ENCODE measurements at regions not wholly inside any gene's neighbourhood (a gene's known extent, or its start where the extent isn't known, plus 50 kb on each side); places are given as distances from the start of the nearest gene placed in this dataset.

GRCh38 chr2:41827354-41827971 is 220.4 kb upstream of the PKDCC start:
- 66% methylated on average over 6 of the region's 6 CpGs for WGBS
- no peaks in the 10 kb centered on the region for H3K27me3 ChIP-seq (ENCODE audit: insufficient read depth, low read length)
- no peaks in the 10 kb centered on the region for H3K9me3 ChIP-seq (ENCODE audit: insufficient read depth, low read depth, low read length)

GRCh38 chr2:41828052-41828643 is 219.7 kb upstream of the PKDCC start:
- no peaks in the 10 kb centered on the region for H3K27me3 ChIP-seq (ENCODE audit: insufficient read depth, low read length)
- WGBS: no CpG with 5 or more reads among the region's 1 CpG
- H3K9me3 ChIP-seq (ENCODE audit: insufficient read depth, low read depth, low read length): no peaks in the 10 kb centered on the region
- no peak overlapping the region for H3K4me3 ChIP-seq (ENCODE audit: low read length)
- no peak overlapping the region for H3K27ac ChIP-seq (ENCODE audit: low read depth, low read length)
- no peaks in the 10 kb centered on the region for H3K36me3 ChIP-seq (ENCODE audit: insufficient read depth, low read length)
- H3K4me1 ChIP-seq (ENCODE audit: insufficient read depth, low read length): no peaks in the 10 kb centered on the region
- no peak overlapping the region for H3K9ac ChIP-seq (ENCODE audit: low read depth, low read length)

More at GRCh38 chr2:41827354-41827971, 220.4 kb upstream of the PKDCC start:
- Histone ChIP-seq H3K9ac (ENCODE audit: low read depth, low read length) (no peak overlapping the region), H3K27ac (ENCODE audit: low read depth, low read length) (no peak overlapping the region), H3K36me3 (ENCODE audit: insufficient read depth, low read length) (no peaks in the 10 kb centered on the region), H3K4me3 (ENCODE audit: low read length) (no peak overlapping the region), H3K4me1 (ENCODE audit: insufficient read depth, low read length) (no peaks in the 10 kb centered on the region)

DNA sequence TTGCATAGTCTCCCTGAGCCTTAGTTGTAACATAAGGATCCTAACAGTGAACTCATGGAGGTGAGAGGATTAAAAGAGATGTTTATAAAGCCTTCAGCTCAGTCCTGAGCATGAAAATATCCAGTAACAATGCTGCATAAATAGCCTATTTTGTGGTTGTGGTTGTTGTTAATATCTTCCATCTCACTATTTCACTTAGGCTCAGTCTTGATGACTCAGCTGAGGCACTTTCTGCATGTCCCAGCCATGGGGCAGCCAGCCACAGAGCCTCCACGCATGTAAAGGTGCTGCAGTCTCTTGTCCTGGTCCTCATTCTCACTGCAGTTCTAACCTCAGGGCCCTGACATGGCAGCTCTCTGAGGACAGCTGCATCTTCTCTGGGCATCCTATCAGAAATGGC is 218.8 kb upstream of the PKDCC start:
- Histone ChIP-seq H3K27ac (ENCODE audit: low read depth, low read length) (no peak overlapping the region), H3K4me1 (ENCODE audit: insufficient read depth, low read length) (no peaks in the 10 kb centered on the region), H3K36me3 (ENCODE audit: insufficient read depth, low read length) (no peaks in the 10 kb centered on the region), H3K9ac (ENCODE audit: low read depth, low read length) (no peak overlapping the region), H3K9me3 (ENCODE audit: insufficient read depth, low read depth, low read length) (no peaks in the 10 kb centered on the region), H3K4me3 (ENCODE audit: low read length) (no peak overlapping the region), H3K27me3 (ENCODE audit: insufficient read depth, low read length) (peaks cover 5% of the 10 kb centered on the region; the same call in 1 of the 2 replicates)
- WGBS: 74% methylated on average over 1 of the region's 1 CpG

DNA sequence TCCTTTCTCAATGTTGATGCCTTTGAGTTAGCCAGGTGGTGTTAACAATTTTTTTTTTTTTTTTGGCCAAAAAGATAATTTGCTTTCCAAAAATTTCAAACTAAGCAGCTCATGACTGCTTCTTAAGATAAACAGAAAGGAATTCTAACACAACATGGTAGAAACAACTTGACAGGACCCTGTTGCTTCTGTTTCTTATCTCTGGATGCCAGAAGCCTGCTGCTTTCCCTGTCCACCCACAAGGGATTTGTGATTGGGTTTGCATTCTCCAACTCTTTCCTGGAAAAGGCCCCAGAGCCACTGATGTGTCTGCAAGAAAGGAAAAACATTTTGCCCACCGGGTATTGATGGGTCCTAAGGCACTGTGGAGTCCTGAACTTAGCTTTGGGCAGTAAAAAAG is 217.2 kb upstream of the PKDCC start:
- no peak overlapping the region for H3K9ac ChIP-seq (ENCODE audit: low read depth, low read length)
- 72% methylated on average over 1 of the region's 1 CpG for WGBS
- H3K27me3 ChIP-seq (ENCODE audit: insufficient read depth, low read length): peaks cover 15% of the 10 kb centered on the region; the same call in 1 of the 2 replicates

GRCh38 chr2:41832218-41832617 is 215.6 kb upstream of the PKDCC start:
- H3K4me1 ChIP-seq (ENCODE audit: insufficient read depth, low read length): no peaks in the 10 kb centered on the region
- H3K27me3 ChIP-seq (ENCODE audit: insufficient read depth, low read length): peaks cover 15% of the 10 kb centered on the region; the same call in 1 of the 2 replicates
- no peak overlapping the region for H3K27ac ChIP-seq (ENCODE audit: low read depth, low read length)
- no peak overlapping the region for H3K4me3 ChIP-seq (ENCODE audit: low read length)
- no peaks in the 10 kb centered on the region for H3K9me3 ChIP-seq (ENCODE audit: insufficient read depth, low read depth, low read length)
- H3K36me3 ChIP-seq (ENCODE audit: insufficient read depth, low read length): no peaks in the 10 kb centered on the region
- no peak overlapping the region for H3K9ac ChIP-seq (ENCODE audit: low read depth, low read length)
- 79% methylated on average over 5 of the region's 5 CpGs for WGBS

More for the DNA sequence above, 217.2 kb upstream of the PKDCC start:
- Histone ChIP-seq H3K9me3 (ENCODE audit: insufficient read depth, low read depth, low read length) (no peaks in the 10 kb centered on the region), H3K4me1 (ENCODE audit: insufficient read depth, low read length) (no peaks in the 10 kb centered on the region), H3K27ac (ENCODE audit: low read depth, low read length) (no peak overlapping the region), H3K4me3 (ENCODE audit: low read length) (no peak overlapping the region), H3K36me3 (ENCODE audit: insufficient read depth, low read length) (no peaks in the 10 kb centered on the region)

DNA sequence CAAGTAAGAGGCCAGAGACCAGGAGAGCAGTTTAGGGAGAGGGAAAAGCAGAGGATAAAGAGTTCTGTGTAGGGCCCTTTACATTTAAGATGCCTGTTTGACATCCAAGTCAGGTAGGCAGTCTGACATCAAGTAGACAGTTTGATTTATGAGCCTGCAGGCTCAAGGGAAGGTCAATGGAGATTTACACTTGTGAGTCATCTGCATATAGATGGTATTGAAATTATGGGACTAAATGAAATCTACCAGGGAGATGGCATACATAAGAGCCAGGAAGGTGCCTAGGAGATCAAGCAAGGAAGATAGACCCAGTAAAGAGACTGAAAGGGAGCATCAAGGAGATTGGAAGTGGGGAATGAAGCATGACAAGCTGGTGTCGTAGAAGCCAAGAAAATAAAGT is 212.4 kb upstream of the PKDCC start:
- Histone ChIP-seq H3K27ac (ENCODE audit: low read depth, low read length) (no peak overlapping the region), H3K9me3 (ENCODE audit: insufficient read depth, low read depth, low read length) (no peaks in the 10 kb centered on the region), H3K4me1 (ENCODE audit: insufficient read depth, low read length) (no peaks in the 10 kb centered on the region), H3K9ac (ENCODE audit: low read depth, low read length) (no peak overlapping the region), H3K27me3 (ENCODE audit: insufficient read depth, low read length) (peaks cover 22% of the 10 kb centered on the region; the same call in 1 of the 2 replicates), H3K4me3 (ENCODE audit: low read length) (no peak overlapping the region), H3K36me3 (ENCODE audit: insufficient read depth, low read length) (no peaks in the 10 kb centered on the region)
- WGBS: 88% methylated on average over 1 of the region's 1 CpG

DNA sequence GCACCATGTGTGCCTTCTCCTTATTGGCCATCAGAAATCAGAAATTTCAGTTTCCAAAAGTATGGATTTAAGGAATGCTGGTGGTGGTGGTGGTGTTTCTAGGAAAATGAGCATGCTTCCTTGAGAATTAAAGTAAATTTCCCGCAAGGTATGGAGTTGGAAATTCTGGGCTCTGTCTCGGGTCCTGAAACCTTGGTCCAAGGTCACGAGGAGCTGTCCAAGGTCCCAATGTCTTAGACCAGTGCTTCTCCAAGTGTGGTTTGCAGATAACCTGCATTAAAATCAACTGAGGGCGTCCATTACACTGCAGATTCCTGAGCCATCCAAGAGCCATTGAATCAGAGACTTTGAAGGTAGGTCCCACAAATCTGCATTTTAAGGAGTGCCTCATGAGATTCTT is 210.9 kb upstream of the PKDCC start:
- Histone ChIP-seq H3K9ac (ENCODE audit: low read depth, low read length) (no peak overlapping the region), H3K27ac (ENCODE audit: low read depth, low read length) (no peak overlapping the region), H3K36me3 (ENCODE audit: insufficient read depth, low read length) (no peaks in the 10 kb centered on the region), H3K27me3 (ENCODE audit: insufficient read depth, low read length) (peaks cover 29% of the 10 kb centered on the region; the same call in 1 of the 2 replicates), H3K9me3 (ENCODE audit: insufficient read depth, low read depth, low read length) (no peaks in the 10 kb centered on the region), H3K4me1 (ENCODE audit: insufficient read depth, low read length) (peaks cover 4% of the 10 kb centered on the region; the same call in 1 of the 2 replicates), H3K4me3 (ENCODE audit: low read length) (no peak overlapping the region)
- WGBS: 17% methylated on average over 4 of the region's 4 CpGs

- H3K36me3 ChIP-seq (ENCODE audit: insufficient read depth, low read length): no peaks in the 10 kb centered on the region
- peaks cover 35% of the 10 kb centered on the region; the same call in 1 of the 2 replicates for H3K27me3 ChIP-seq (ENCODE audit: insufficient read depth, low read length)
- no peaks in the 10 kb centered on the region for H3K9me3 ChIP-seq (ENCODE audit: insufficient read depth, low read depth, low read length)
- H3K4me3 ChIP-seq (ENCODE audit: low read length): no peak overlapping the region
- H3K4me1 ChIP-seq (ENCODE audit: insufficient read depth, low read length): peaks cover 4% of the 10 kb centered on the region; the same call in 1 of the 2 replicates
- no peak overlapping the region for H3K27ac ChIP-seq (ENCODE audit: low read depth, low read length)
- H3K9ac ChIP-seq (ENCODE audit: low read depth, low read length): no peak overlapping the region
Measured at GRCh38 chr2:41837610-41838009, 210.2 kb upstream of the PKDCC start.

- Histone ChIP-seq H3K36me3 (ENCODE audit: insufficient read depth, low read length) (no peaks in the 10 kb centered on the region), H3K27me3 (ENCODE audit: insufficient read depth, low read length) (peaks cover 48% of the 10 kb centered on the region; the same call in 1 of the 2 replicates), H3K9me3 (ENCODE audit: insufficient read depth, low read depth, low read length) (no peaks in the 10 kb centered on the region), H3K27ac (ENCODE audit: low read depth, low read length) (no peak overlapping the region), H3K9ac (ENCODE audit: low read depth, low read length) (peak overlapping the region; percentile 62), H3K4me1 (ENCODE audit: insufficient read depth, low read length) (peaks cover 4% of the 10 kb centered on the region; the same call in 1 of the 2 replicates), H3K4me3 (ENCODE audit: low read length) (peak overlapping the region; percentile 77)
- under 1% methylated on average over 48 of the region's 48 CpGs for WGBS
Measured at GRCh38 chr2:41840702-41841551, 206.9 kb upstream of the PKDCC start.

GRCh38 chr2:41846962-41847361 is 200.9 kb upstream of the PKDCC start:
- WGBS: no CpG with 5 or more reads among the region's 1 CpG
- no peaks in the 10 kb centered on the region for H3K9me3 ChIP-seq (ENCODE audit: insufficient read depth, low read depth, low read length)
- peaks cover 48% of the 10 kb centered on the region; the same call in 1 of the 2 replicates for H3K27me3 ChIP-seq (ENCODE audit: insufficient read depth, low read length)
- no peak overlapping the region for H3K27ac ChIP-seq (ENCODE audit: low read depth, low read length)
- no peak overlapping the region for H3K4me3 ChIP-seq (ENCODE audit: low read length)
- H3K4me1 ChIP-seq (ENCODE audit: insufficient read depth, low read length): no peaks in the 10 kb centered on the region
- no peaks in the 10 kb centered on the region for H3K36me3 ChIP-seq (ENCODE audit: insufficient read depth, low read length)
- no peak overlapping the region for H3K9ac ChIP-seq (ENCODE audit: low read depth, low read length)

All from HUES64 (cell line).